Adrenal gland (tissue), 9 donors: ENCODE measurements at regions not wholly inside any gene's neighbourhood (a gene's known extent, or its start where the extent isn't known, plus 50 kb on each side); places are given as distances from the start of the nearest gene placed in this dataset.

ENCODE experiments used
- DNase-seq, 7 donors: peaks; one replicate each; pipeline ENCODE4 v3.0.0-alpha.2; 2019 to 2020
- H3K27ac ChIP-seq, 5 donors: fragments of 200-600 bp; sonication (generic) in 4 of 5; 1 replicate in 3 of 5; 2 replicates in 2 of 5; pipeline versions ENCODE4 v1.5.1 to v1.8.0; 2016 to 2020; ENCODE audit warnings: mild to moderate bottlenecking in 1 of 5
- H3K27me3 ChIP-seq: fragments of 200-600 bp; 2 replicates; pipeline ENCODE4 v1.8.0; 2021
- H3K36me3 ChIP-seq, 2 donors: fragments of 200-600 bp; replicated peaks in 1 of 2; 1 replicate in 1 of 2; 2 replicates in 1 of 2; pipeline versions ENCODE4 v1.5.1 to v1.8.0; 2018 to 2022
- H3K4me1 ChIP-seq, 2 donors: fragments of 200-600 bp; replicated peaks in 1 of 2; 1 replicate in 1 of 2; 2 replicates in 1 of 2; pipeline versions ENCODE4 v1.5.1 to v1.8.0; 2018 to 2021
- H3K4me3 ChIP-seq, 4 donors: fragments of 200-600 bp; sonication (generic) in 3 of 4; one replicate each; pipeline ENCODE4 v1.5.1; 2016 to 2018
- H3K9me3 ChIP-seq, 3 donors: fragments of 200-600 bp; sonication (generic) in 1 of 3; replicated peaks in 1 of 3; 1 replicate in 2 of 3; 2 replicates in 1 of 3; pipeline versions ENCODE4 v1.5.1 to v1.8.0; 2016 to 2021
- CTCF ChIP-seq, 6 experiments: fragments of 450-650 bp in 4 of 6; fragments of 200-600 bp in 2 of 6; sonication (generic) in 1 of 6; IDR thresholded peaks; 1 replicate in 5 of 6; 2 replicates in 1 of 6; pipeline versions ENCODE4 v1.5.1 to v1.8.0; 2016 to 2021; ENCODE audit warnings: antibody characterized with exemption in 6 of 6, mild to moderate bottlenecking in 2 of 6, moderate library complexity in 1 of 6
- POLR2A ChIP-seq, 2 donors: fragments of 450-650 bp; IDR thresholded peaks; one replicate each; pipeline ENCODE4 v1.6.1; 2017; ENCODE audit warnings: antibody characterized with exemption in 2 of 2, mild to moderate bottlenecking in 2 of 2, moderate library complexity in 1 of 2
- WGBS, 4 donors: extraction: QIAGEN DNeasy Blood & Tissue Kit in 2 of 4; methylation state at CpG; one replicate each; pipeline versions ENCODE4 v1.1.5 to v1.1.7; 2013 to 2017; 5-methylcytosine and 5-hydroxymethylcytosine counted together
- intact Hi-C, 2 donors: fragments of 100-400 bp; cut with DNase I; formaldehyde crosslinking; loops; one replicate each; pipeline versions ENCODE4 v1.14.1 to v1.15.0; 2022 to 2023
- donor health status: healthy with polysubstance abuse.
- donor health status: Bipolar disorder and iron deficiency.
- donor health status: DM: yes; HTN: yes; CAD: no.
- donor health status: DM: no; HTN: no; CAD: no.
- donor health status: DM: no; HTN: no; CAD: no.

GRCh38 chr11:69371731-69372588 lies 78.0 kb downstream of the MYEOV start:
- H3K36me3 ChIP-seq = no peaks in the 10 kb centered on the region
- no peak overlapping the region for H3K27ac ChIP-seq
- intact Hi-C loops = no loop called here
- no peaks in the 10 kb centered on the region for H3K4me1 ChIP-seq
- peak in 4 of 7 donors; percentile 3 to 42 (median 6) for DNase-seq
- TF ChIP-seq POLR2A (IDR thresholded peaks at IDR 0.05) (no peak), CTCF (IDR thresholded peaks at IDR 0.05) (no peak)
- 88 to 90% (median 89%) methylated on average over 11 to 17 of the region's 17 CpGs for WGBS, 4 donors
- H3K4me3 ChIP-seq = no peak overlapping the region
- H3K9me3 ChIP-seq = no peaks in the 10 kb centered on the region
- no peaks in the 10 kb centered on the region for H3K27me3 ChIP-seq

DNA sequence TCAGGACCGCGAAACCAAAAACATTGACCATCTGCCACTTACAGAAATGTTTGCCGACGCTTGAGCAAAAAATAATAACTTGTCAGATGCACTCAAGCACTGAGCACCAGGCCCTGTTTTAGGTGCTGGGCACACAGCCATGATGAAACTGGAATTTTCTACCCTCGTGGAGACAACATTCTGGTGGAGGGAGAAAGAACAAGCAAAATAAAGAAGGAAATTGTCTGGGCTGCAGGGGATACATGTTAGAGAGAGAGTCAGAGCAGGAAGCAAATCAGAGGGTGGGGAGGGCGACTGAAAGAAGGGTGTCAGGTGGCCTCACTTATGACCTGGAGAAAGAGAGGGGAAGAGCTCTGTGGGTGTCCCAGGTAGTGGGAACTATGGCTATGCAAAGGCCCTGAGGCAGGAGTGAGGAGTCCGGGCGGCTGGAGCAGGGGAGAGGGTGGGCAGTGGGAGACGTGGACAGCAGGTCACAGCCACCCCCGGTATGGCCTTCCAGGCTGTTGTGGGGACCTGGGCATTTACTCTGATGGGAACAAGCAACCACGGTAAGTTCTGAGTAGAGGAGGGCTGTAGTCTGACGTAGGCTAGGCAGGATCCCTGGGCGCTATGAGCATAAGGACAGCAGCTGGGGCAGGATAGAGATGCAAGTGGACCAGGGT lies 78.8 kb downstream of the MYEOV start:
- DNase-seq = peak in 3 of 7 donors; percentile 3 to 7 (median 6)

DNA sequence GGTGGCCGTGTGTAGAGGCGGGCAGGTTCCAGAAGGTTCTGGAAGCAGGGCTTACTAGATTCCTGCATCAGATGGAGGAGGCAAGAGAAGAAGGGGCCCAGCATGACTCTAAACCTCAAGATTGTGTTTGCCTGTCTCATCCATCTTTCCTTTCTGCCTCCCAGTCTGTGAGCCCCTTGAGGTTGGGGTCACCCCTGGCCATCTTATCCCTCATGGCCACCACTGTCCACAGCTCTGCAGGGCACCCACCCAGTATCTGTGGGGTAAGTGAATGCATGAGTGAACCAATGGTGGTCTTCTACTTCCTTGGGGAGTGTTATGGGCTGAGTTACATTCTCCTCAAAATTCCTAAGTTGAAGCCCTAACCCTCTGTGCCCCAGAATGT lies 79.3 kb downstream of the MYEOV start:
- 89 to 100% (median 91%) methylated on average over 1 to 2 of the region's 2 CpGs for WGBS, 4 donors
- TF ChIP-seq CTCF (IDR thresholded peaks at IDR 0.05) (no peak), POLR2A (IDR thresholded peaks at IDR 0.05) (no peak)
- Histone ChIP-seq H3K27me3 (no peaks in the 10 kb centered on the region), H3K4me3 (no peak overlapping the region), H3K9me3 (no peaks in the 10 kb centered on the region), H3K36me3 (no peaks in the 10 kb centered on the region), H3K27ac (no peak overlapping the region), H3K4me1 (no peaks in the 10 kb centered on the region)
- peak in 2 of 7 donors; percentile 8 to 33 for DNase-seq
- intact Hi-C loops = no loop called here

More for the DNA sequence above, 78.8 kb downstream of the MYEOV start:
- no peaks in the 10 kb centered on the region for H3K9me3 ChIP-seq
- TF ChIP-seq POLR2A (IDR thresholded peaks at IDR 0.05) = no peak
- no peak for TF ChIP-seq CTCF (IDR thresholded peaks at IDR 0.05)
- no peaks in the 10 kb centered on the region for H3K36me3 ChIP-seq
- no peak overlapping the region for H3K27ac ChIP-seq
- no peaks in the 10 kb centered on the region for H3K27me3 ChIP-seq
- 90 to 94% (median 92%) methylated on average over 11 to 13 of the region's 13 CpGs for WGBS, 4 donors
- H3K4me1 ChIP-seq = no peaks in the 10 kb centered on the region
- H3K4me3 ChIP-seq = no peak overlapping the region
- intact Hi-C loops = no loop called here

DNA sequence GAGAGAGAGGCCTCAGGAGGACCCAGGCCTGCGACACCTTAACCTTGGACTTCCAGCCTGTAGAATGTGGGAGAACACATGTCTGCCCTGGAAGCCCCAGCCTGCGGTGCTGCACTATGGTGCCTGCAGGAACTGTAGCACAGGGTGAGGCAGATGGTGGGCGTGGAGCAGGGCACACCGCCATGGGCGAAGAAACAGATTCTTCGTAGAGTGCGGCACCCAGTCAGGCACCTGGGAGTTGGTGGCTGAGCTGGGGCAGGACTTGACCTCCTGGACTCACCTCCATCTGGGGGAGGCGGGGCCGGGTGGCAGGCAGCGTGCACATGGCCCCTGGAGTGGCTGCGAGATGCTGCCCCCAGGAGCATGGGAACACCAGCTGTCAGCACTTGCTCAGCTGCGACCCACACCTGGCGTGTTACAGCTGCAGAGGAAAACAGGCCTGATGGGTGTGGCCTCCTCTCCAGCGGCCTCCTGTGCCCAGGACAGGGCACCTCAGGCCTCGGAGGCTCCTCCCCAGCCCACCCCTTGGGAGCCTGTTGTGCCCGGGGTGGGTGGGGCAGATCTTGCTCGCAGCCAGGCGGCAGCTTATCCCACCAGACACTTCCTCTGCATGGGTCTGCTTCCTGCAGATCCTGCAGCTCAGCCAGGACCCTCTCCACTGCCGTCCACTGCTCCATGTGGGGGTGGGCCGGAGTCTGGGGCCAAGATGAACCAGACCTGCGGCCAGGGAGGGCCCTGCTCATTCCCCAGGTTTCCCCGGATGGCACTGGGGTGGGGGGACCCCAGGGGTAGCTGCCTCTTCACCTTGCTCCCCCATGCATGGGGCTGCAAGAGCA lies 80.4 kb downstream of the MYEOV start:
- Histone ChIP-seq H3K27me3 (no peaks in the 10 kb centered on the region), H3K36me3 (no peaks in the 10 kb centered on the region), H3K4me1 (no peaks in the 10 kb centered on the region), H3K4me3 (no peak overlapping the region), H3K27ac (no peak overlapping the region), H3K9me3 (no peaks in the 10 kb centered on the region)
- 68 to 88% (median 77%) methylated on average over 6 to 22 of the region's 22 CpGs for WGBS, 4 donors
- TF ChIP-seq CTCF (IDR thresholded peaks at IDR 0.05) (no peak), POLR2A (IDR thresholded peaks at IDR 0.05) (no peak)
- intact Hi-C loops = no loop called here
- peak in 4 of 7 donors; percentile 4 to 35 (median 10) for DNase-seq
